ENCODE measurements at regions not wholly inside any gene's neighbourhood (a gene's known extent, or its start where the extent isn't known, plus 50 kb on each side); places are given as distances from the start of the nearest gene placed in this dataset.

GRCh38 chr10:113360870-113361269 lies 192.0 kb upstream of the HABP2 start:
- DNase-seq (ENCODE audit: insufficient read length, low spot score) (no peak), FAIRE-seq (no peak)
- TF ChIP-seq PAX5 (IDR thresholded peaks at IDR 0.05; ENCODE audit: insufficient read depth, low read length, severe bottlenecking) (no peak), POU2F2 (IDR thresholded peaks at IDR 0.05; ENCODE audit: low read depth, low read length) (no peak), SPI1 (IDR thresholded peaks at IDR 0.05; ENCODE audit: low read depth, low read length) (no peak), POLR2A (IDR thresholded peaks at IDR 0.05; ENCODE audit: low read depth, low read length) (no peak), TAF1 (IDR thresholded peaks at IDR 0.05; ENCODE audit: low read depth, low read length) (no peak), POLR2AphosphoS5 (IDR thresholded peaks at IDR 0.05; ENCODE audit: low read depth, low read length) (no peak)

DNA sequence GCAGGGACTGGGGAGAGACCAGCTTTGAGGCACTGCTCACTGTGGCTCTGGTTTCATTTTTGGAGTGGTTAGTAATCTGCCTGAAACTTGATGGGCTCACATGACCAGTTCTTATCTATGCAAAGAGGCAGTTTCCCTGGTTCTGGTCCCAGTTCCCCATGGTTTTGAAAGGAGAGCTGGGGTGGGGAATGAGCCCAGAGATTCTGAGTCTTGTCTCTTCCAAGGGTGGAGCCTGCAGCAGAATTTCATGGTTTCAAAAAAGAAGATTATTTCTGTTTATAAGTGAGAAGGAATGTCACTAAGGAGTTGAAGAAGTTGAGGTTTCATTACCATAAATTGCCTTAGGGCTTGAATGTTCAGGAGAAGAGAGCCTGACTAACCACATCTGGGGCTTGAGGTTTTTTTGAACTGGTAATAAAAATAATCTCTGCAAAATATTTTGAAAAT lies 190.2 kb upstream of the HABP2 start:
- TF ChIP-seq POLR2AphosphoS5 (IDR thresholded peaks at IDR 0.05; ENCODE audit: low read depth, low read length) = no peak
- TF ChIP-seq POU2F2 (IDR thresholded peaks at IDR 0.05; ENCODE audit: low read depth, low read length) = no peak
- FAIRE-seq (no peak), DNase-seq (ENCODE audit: insufficient read length, low spot score) (no peak)

DNA sequence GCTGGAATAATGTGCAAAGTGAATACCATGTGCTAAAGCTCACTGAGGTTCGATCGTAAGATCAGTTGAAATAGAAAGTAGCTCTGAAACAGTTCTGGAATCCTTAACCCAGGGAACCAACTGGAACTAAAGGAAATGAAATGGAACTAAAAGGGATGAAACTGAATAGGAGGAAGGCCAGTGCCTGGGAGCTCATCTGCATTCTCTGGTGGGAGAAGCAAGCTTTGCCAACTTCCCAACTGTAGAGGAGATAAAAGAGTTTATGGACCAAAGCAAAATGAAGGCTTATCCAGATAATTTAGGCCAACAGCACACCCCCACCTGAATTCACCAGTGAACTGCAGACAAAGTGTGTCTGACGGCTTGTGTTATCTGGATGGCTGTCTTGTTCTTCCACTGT lies 188.6 kb upstream of the HABP2 start:
- no peak for FAIRE-seq

DNA sequence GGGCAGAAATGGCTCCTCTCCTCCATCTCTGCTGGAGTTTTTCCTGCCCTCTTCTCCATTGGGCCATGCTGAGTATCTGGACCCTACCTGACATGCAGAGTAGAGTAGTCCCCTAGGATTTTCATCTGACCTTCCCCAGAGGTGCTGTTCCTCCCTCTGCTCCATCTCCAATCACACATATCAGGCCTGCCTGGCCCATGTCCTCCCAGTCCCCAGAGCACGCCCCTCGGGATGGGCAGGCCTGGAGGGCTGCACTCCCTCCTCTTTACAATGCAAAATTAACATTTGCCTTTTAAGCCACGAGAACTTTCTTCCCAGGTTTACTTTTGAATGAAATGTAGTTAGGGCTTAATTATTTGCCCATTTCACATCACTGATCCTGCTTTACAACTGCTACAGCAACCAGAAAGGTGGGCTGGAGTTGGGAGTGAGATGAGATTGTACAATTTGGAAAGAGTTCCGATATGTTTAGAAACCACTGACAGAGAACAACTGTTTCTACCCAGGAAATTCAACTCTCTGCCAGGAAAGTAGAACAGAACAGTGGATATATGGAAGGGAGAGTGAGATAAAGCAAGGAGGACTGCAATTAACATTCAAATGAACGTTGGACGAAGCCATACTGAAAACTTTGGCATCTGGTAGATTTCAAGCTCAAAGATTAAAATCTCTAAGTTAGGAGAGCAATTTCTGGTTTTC lies 184.0 kb upstream of the HABP2 start:
- TF ChIP-seq POLR2AphosphoS5 (IDR thresholded peaks at IDR 0.05; ENCODE audit: low read depth, low read length) = no peak
- no peak for TF ChIP-seq TAF1 (IDR thresholded peaks at IDR 0.05; ENCODE audit: low read depth, low read length)
- no peak for TF ChIP-seq POLR2A (IDR thresholded peaks at IDR 0.05; ENCODE audit: low read depth, low read length)
- no peak for TF ChIP-seq SPI1 (IDR thresholded peaks at IDR 0.05; ENCODE audit: low read depth, low read length)
- TF ChIP-seq PAX5 (IDR thresholded peaks at IDR 0.05; ENCODE audit: insufficient read depth, low read length, severe bottlenecking) = no peak
- no peak for TF ChIP-seq POU2F2 (IDR thresholded peaks at IDR 0.05; ENCODE audit: low read depth, low read length)
- DNase-seq (ENCODE audit: insufficient read length, low spot score) = no peak
- no peak for FAIRE-seq

More for the DNA sequence above, 188.6 kb upstream of the HABP2 start:
- TF ChIP-seq POU2F2 (IDR thresholded peaks at IDR 0.05; ENCODE audit: low read depth, low read length) (no peak), SPI1 (IDR thresholded peaks at IDR 0.05; ENCODE audit: low read depth, low read length) (no peak), TAF1 (IDR thresholded peaks at IDR 0.05; ENCODE audit: low read depth, low read length) (no peak), POLR2A (IDR thresholded peaks at IDR 0.05; ENCODE audit: low read depth, low read length) (no peak), POLR2AphosphoS5 (IDR thresholded peaks at IDR 0.05; ENCODE audit: low read depth, low read length) (no peak), PAX5 (IDR thresholded peaks at IDR 0.05; ENCODE audit: insufficient read depth, low read length, severe bottlenecking) (no peak)
- no peak for DNase-seq (ENCODE audit: insufficient read length, low spot score)

DNA sequence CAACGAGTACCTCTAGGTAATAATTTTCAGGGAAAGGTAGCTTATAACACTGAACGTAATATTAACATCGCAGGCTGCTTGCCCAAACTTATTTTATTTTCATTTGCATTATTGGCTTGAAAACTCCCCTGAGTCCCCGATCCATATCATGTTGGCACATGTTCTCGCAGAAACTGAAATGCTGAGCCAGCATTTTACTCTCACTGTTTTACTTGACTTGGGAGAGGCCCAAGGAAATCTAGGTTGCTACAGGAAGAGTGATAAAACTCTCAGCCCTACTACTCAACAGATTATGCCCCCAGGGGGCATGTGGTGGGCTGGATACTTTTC lies 183.5 kb upstream of the HABP2 start:
- FAIRE-seq = no peak
- DNase-seq (ENCODE audit: insufficient read length, low spot score) = no peak
- TF ChIP-seq PAX5 (IDR thresholded peaks at IDR 0.05; ENCODE audit: insufficient read depth, low read length, severe bottlenecking) (no peak), TAF1 (IDR thresholded peaks at IDR 0.05; ENCODE audit: low read depth, low read length) (no peak), POLR2A (IDR thresholded peaks at IDR 0.05; ENCODE audit: low read depth, low read length) (no peak), POU2F2 (IDR thresholded peaks at IDR 0.05; ENCODE audit: low read depth, low read length) (no peak), SPI1 (IDR thresholded peaks at IDR 0.05; ENCODE audit: low read depth, low read length) (no peak), POLR2AphosphoS5 (IDR thresholded peaks at IDR 0.05; ENCODE audit: low read depth, low read length) (no peak)

DNA sequence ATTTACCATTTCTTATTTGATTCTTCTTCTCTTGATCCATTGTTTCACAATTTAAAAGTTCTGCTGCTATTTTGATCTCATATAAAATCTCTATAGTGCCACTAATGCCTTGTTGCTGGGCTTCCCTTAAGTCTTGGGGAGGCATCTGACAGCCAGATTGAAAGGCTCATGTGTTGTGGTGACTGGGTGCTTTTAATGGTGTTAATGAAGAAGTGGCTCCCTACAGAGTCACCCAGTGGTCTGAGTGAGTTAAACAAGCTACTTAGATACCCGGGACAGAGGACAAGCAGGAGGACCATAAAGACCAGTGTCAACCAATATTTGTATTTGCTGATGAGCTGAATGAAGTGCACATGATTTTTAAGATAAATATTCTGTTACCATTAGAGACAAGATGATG lies 176.4 kb upstream of the HABP2 start:
- FAIRE-seq (no peak), DNase-seq (ENCODE audit: insufficient read length, low spot score) (no peak)
- TF ChIP-seq PAX5 (IDR thresholded peaks at IDR 0.05; ENCODE audit: insufficient read depth, low read length, severe bottlenecking) (no peak), POLR2A (IDR thresholded peaks at IDR 0.05; ENCODE audit: low read depth, low read length) (no peak), POLR2AphosphoS5 (IDR thresholded peaks at IDR 0.05; ENCODE audit: low read depth, low read length) (no peak), POU2F2 (IDR thresholded peaks at IDR 0.05; ENCODE audit: low read depth, low read length) (no peak), SPI1 (IDR thresholded peaks at IDR 0.05; ENCODE audit: low read depth, low read length) (no peak), TAF1 (IDR thresholded peaks at IDR 0.05; ENCODE audit: low read depth, low read length) (no peak)

DNA sequence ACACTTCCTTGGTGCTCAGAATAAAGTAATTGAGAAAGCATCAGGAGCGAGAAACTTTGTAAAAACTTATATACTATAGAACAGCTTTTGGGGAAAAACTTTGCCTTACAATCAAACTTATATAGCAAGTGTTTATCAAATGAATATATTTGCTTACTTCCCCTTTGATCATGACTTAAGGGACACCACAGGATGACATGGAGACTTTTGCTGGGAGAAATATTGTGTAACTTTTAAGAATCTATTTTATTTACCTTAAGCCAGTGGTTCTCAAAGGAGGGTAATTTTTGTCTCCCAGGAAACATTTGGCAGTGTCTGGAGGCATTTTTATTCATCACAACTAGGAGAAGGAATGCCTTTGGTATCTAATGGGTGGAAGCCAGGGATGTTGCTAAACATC lies 173.8 kb upstream of the HABP2 start:
- no peak for FAIRE-seq
- no peak for DNase-seq (ENCODE audit: insufficient read length, low spot score)
- no peak for TF ChIP-seq POLR2AphosphoS5 (IDR thresholded peaks at IDR 0.05; ENCODE audit: low read depth, low read length)
- no peak for TF ChIP-seq PAX5 (IDR thresholded peaks at IDR 0.05; ENCODE audit: insufficient read depth, low read length, severe bottlenecking)
- no peak for TF ChIP-seq SPI1 (IDR thresholded peaks at IDR 0.05; ENCODE audit: low read depth, low read length)
- no peak for TF ChIP-seq POU2F2 (IDR thresholded peaks at IDR 0.05; ENCODE audit: low read depth, low read length)
- no peak for TF ChIP-seq POLR2A (IDR thresholded peaks at IDR 0.05; ENCODE audit: low read depth, low read length)
- no peak for TF ChIP-seq TAF1 (IDR thresholded peaks at IDR 0.05; ENCODE audit: low read depth, low read length)

GRCh38 chr10:113381416-113381815 lies 171.4 kb upstream of the HABP2 start:
- no peak for FAIRE-seq
- TF ChIP-seq POLR2AphosphoS5 (IDR thresholded peaks at IDR 0.05; ENCODE audit: low read depth, low read length) (no peak), POU2F2 (IDR thresholded peaks at IDR 0.05; ENCODE audit: low read depth, low read length) (no peak)
- DNase-seq (ENCODE audit: insufficient read length, low spot score) = no peak

DNA sequence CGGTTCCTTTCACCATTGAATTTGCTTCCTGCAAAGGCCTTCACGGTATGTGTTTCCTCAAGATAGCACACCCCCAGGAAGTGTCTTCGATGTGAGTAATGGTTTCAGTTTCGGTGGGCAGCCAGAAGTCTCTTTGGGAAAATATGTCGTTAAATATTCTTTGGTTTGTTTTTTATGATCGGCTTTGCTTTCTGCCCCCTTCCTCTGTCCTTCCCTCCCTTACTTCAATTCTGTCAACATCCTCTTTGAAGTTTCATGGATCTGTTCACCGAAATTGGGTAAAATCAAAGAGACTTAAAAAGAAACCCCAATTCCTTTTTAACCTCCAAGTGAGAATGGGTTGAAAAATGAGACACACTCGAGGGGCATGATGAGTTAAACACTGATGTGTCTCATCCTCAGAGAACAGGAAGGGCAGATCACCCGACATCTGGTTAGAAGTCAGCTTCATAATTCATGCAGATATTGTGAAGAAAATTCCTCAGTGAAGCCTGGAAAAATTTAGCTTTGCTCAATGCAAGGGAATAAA lies 170.8 kb upstream of the HABP2 start:
- no peak for TF ChIP-seq POU2F2 (IDR thresholded peaks at IDR 0.05; ENCODE audit: low read depth, low read length)
- TF ChIP-seq POLR2AphosphoS5 (IDR thresholded peaks at IDR 0.05; ENCODE audit: low read depth, low read length) = no peak
- no peak for TF ChIP-seq TAF1 (IDR thresholded peaks at IDR 0.05; ENCODE audit: low read depth, low read length)
- no peak for TF ChIP-seq PAX5 (IDR thresholded peaks at IDR 0.05; ENCODE audit: insufficient read depth, low read length, severe bottlenecking)
- no peak for TF ChIP-seq POLR2A (IDR thresholded peaks at IDR 0.05; ENCODE audit: low read depth, low read length)
- TF ChIP-seq SPI1 (IDR thresholded peaks at IDR 0.05; ENCODE audit: low read depth, low read length) = no peak
- DNase-seq (ENCODE audit: insufficient read length, low spot score) (no peak), FAIRE-seq (no peak)

- FAIRE-seq = no peak
- TF ChIP-seq PAX5 (IDR thresholded peaks at IDR 0.05; ENCODE audit: insufficient read depth, low read length, severe bottlenecking) (no peak), TAF1 (IDR thresholded peaks at IDR 0.05; ENCODE audit: low read depth, low read length) (no peak), SPI1 (IDR thresholded peaks at IDR 0.05; ENCODE audit: low read depth, low read length) (no peak), POLR2AphosphoS5 (IDR thresholded peaks at IDR 0.05; ENCODE audit: low read depth, low read length) (no peak), POU2F2 (IDR thresholded peaks at IDR 0.05; ENCODE audit: low read depth, low read length) (no peak), POLR2A (IDR thresholded peaks at IDR 0.05; ENCODE audit: low read depth, low read length) (no peak)
Observed at GRCh38 chr10:113382691-113383090, 170.2 kb upstream of the HABP2 start.

More at GRCh38 chr10:113382691-113383090, 170.2 kb upstream of the HABP2 start:
- no peak for DNase-seq (ENCODE audit: insufficient read length, low spot score)

Data from GM12891 (cell line).